Pancreas (tissue), 10 donors: ENCODE measurements at regions not wholly inside any gene's neighbourhood (a gene's known extent, or its start where the extent isn't known, plus 50 kb on each side); places are given as distances from the start of the nearest gene placed in this dataset.
"Not testable (repeated sequence)": the region's sequence is repeated elsewhere in the genome, so short reads cannot be mapped to it uniquely, and the experiment has no call there.

Experiments
- ATAC-seq, 4 donors: fragments of 200-7000 bp; cut with Tn5 transposase; one replicate each; pipeline versions ENCODE4 v1.8.0 to v1.9.1; 2020; ENCODE audit warnings: mild to moderate bottlenecking in 4 of 4, moderate library complexity in 4 of 4
- DNase-seq, 6 donors: peaks; one replicate each; pipeline ENCODE4 v3.0.0-alpha.2; 2020
- FAIRE-seq: peaks from 2 replicates; lab custom pipeline; 2012; peaks lifted over from hg19 to GRCh38; lab: Jason Lieb, UNC
- H3K27ac ChIP-seq, 4 donors: fragments of 200-600 bp; sonication (generic); 1 replicate in 3 of 4; 2 replicates in 1 of 4; pipeline versions ENCODE4 v1.5.0 to v1.8.0; 2020
- H3K27me3 ChIP-seq, 4 donors: fragments of 200-600 bp; one replicate each; pipeline ENCODE4 v1.8.0; 2021
- H3K36me3 ChIP-seq, 3 donors: fragments of 200-600 bp; sonication (generic) in 1 of 3; one replicate each; pipeline versions ENCODE4 v1.5.0 to v1.8.0; 2020 to 2021
- H3K4me1 ChIP-seq, 3 donors: fragments of 200-600 bp; one replicate each; pipeline ENCODE4 v1.8.0; 2021
- H3K4me3 ChIP-seq, 4 donors: fragments of 200-600 bp; sonication (generic) in 2 of 4; one replicate each; pipeline versions ENCODE4 v1.5.0 to v1.8.0; 2020 to 2021
- H3K9me3 ChIP-seq, 4 donors: fragments of 200-600 bp; one replicate each; pipeline ENCODE4 v1.8.0; 2021
- CTCF ChIP-seq, 4 donors: fragments of 200-600 bp; sonication (generic) in 3 of 4; IDR thresholded peaks; one replicate each; pipeline versions ENCODE4 v1.5.0 to v1.8.0; 2021; ENCODE audit warnings: antibody characterized with exemption in 4 of 4
- WGBS, 2 donors: extraction: QIAGEN DNeasy Blood & Tissue Kit; methylation state at CpG; one replicate each; pipeline ENCODE4 v1.1.7; 2013; 5-methylcytosine and 5-hydroxymethylcytosine counted together
- intact Hi-C, 3 donors: fragments of 100-400 bp; cut with DNase I; formaldehyde crosslinking; loops; one replicate each; pipeline versions ENCODE4 v1.11.1 to v1.14.2; 2022
- donor health status: healthy with polysubstance abuse.
- donor health status: DM: no; HTN: no; CAD: no; lungs with moderate emphysema.
- donor health status: DM: no; HTN: no; CAD: no.
- donor health status: control.
- donor health status: control.
- donor health status: Bipolar disorder and iron deficiency.
- donor health status: DM: yes; HTN: yes; CAD: no.
- donor health status: DM: no; HTN: no; CAD: no.
- donor health status: DM: no; HTN: no; CAD: no.
- donor health status: DM: yes; HTN: yes; CAD: no.

- no peak for TF ChIP-seq CTCF (IDR thresholded peaks at IDR 0.05)
- ATAC-seq (no peak), DNase-seq (no peak), FAIRE-seq (no peak)
- no peaks in the 10 kb centered on the region for H3K9me3 ChIP-seq
- no peak overlapping the region for H3K4me3 ChIP-seq
- no peak overlapping the region for H3K27ac ChIP-seq
- no peaks in the 10 kb centered on the region for H3K27me3 ChIP-seq
- H3K36me3 ChIP-seq = no peaks in the 10 kb centered on the region
- intact Hi-C loops = no loop called here
- H3K4me1 ChIP-seq = no peaks in the 10 kb centered on the region
These were observed 507.1 kb downstream of the IGSF11 start for GRCh38 chr3:118527514-118528044.

- Histone ChIP-seq H3K27me3 (no peaks in the 10 kb centered on the region), H3K36me3 (no peaks in the 10 kb centered on the region), H3K4me3 (no peak overlapping the region), H3K9me3 (no peaks in the 10 kb centered on the region), H3K27ac (no peak overlapping the region), H3K4me1 (no peaks in the 10 kb centered on the region)
- DNase-seq (no peak), FAIRE-seq (no peak), ATAC-seq (no peak)
- WGBS, 2 donors = 44 to 50% methylated on average over 2 of the region's 2 CpGs
- no peak for TF ChIP-seq CTCF (IDR thresholded peaks at IDR 0.05)
- intact Hi-C loops = no loop called here
These were observed 505.1 kb downstream of the IGSF11 start for GRCh38 chr3:118529554-118529953.

GRCh38 chr3:118530350-118530922, 504.2 kb downstream of the IGSF11 start:
- TF ChIP-seq CTCF (IDR thresholded peaks at IDR 0.05) = no peak
- no peak overlapping the region for H3K27ac ChIP-seq
- H3K27me3 ChIP-seq = no peaks in the 10 kb centered on the region
- ATAC-seq (no peak), FAIRE-seq (no peak), DNase-seq (no peak)
- intact Hi-C loops = no loop called here
- H3K4me3 ChIP-seq = no peak overlapping the region
- H3K4me1 ChIP-seq = no peaks in the 10 kb centered on the region
- H3K9me3 ChIP-seq = no peaks in the 10 kb centered on the region
- no peaks in the 10 kb centered on the region for H3K36me3 ChIP-seq
- 74 to 80% methylated on average over 4 of the region's 4 CpGs for WGBS, 2 donors

GRCh38 chr3:118530927-118531356, 503.7 kb downstream of the IGSF11 start:
- not testable (repeated sequence) for H3K27me3 ChIP-seq

GRCh38 chr3:118531816-118532215, 502.8 kb downstream of the IGSF11 start:
- Histone ChIP-seq H3K36me3 (no peaks in the 10 kb centered on the region), H3K4me1 (no peaks in the 10 kb centered on the region), H3K27ac (no peak overlapping the region), H3K27me3 (no peaks in the 10 kb centered on the region), H3K4me3 (no peak overlapping the region), H3K9me3 (no peaks in the 10 kb centered on the region)
- WGBS, 2 donors = 28 to 32% methylated on average over 3 of the region's 3 CpGs
- no peak for TF ChIP-seq CTCF (IDR thresholded peaks at IDR 0.05)
- intact Hi-C loops = no loop called here
- DNase-seq (no peak), FAIRE-seq (no peak), ATAC-seq (no peak)

More at GRCh38 chr3:118530927-118531356, 503.7 kb downstream of the IGSF11 start:
- H3K4me1 ChIP-seq, H3K27ac ChIP-seq, FAIRE-seq, H3K9me3 ChIP-seq, H3K36me3 ChIP-seq, ATAC-seq, intact Hi-C loops, DNase-seq, H3K4me3 ChIP-seq: not testable (repeated sequence)
